NB4 (cell line): ENCODE measurements at regions not wholly inside any gene's neighbourhood (a gene's known extent, or its start where the extent isn't known, plus 50 kb on each side); places are given as distances from the start of the nearest gene placed in this dataset.

Experiments
- DNase-seq: peaks from one replicate; pipeline ENCODE4 v3.0.0; 2010; ENCODE audit warnings: low read depth
- H3K4me3 ChIP-seq: one replicate; pipeline ENCODE4 v1.5.1; 2011; ENCODE audit warnings: mild to moderate bottlenecking, low read depth, low read length, moderate library complexity
- CTCF ChIP-seq: IDR thresholded peaks from one replicate; pipeline ENCODE4 v1.5.1; 2012; ENCODE audit warnings: low read depth, low read length
- MAX ChIP-seq: IDR thresholded peaks from 2 replicates; pipeline ENCODE4 v1.6.1; 2011; ENCODE audit warnings: low read depth, low read length
- MYC ChIP-seq: IDR thresholded peaks from 2 replicates; pipeline ENCODE4 v1.6.1; 2011; ENCODE audit warnings: low read depth, low read length
- POLR2A ChIP-seq: IDR thresholded peaks from 2 replicates; pipeline ENCODE4 v1.6.1; 2011; ENCODE audit warnings: mild to moderate bottlenecking; ENCODE audit not compliant: insufficient read length; ENCODE audit errors: extremely low read depth

GRCh38 chr14:25896777-25897176, 701.1 kb downstream of the NOVA1 start:
- TF ChIP-seq CTCF (no peak), POLR2A (no peak), MYC (no peak), MAX (no peak)
- H3K4me3 ChIP-seq, result no peak overlapping the region
- no peak for DNase-seq

GRCh38 chr14:25895740-25896139, 702.1 kb downstream of the NOVA1 start:
- no peak for DNase-seq
- TF ChIP-seq CTCF, result no peak
- TF ChIP-seq MYC, result no peak
- TF ChIP-seq POLR2A, result no peak
- TF ChIP-seq MAX, result no peak

GRCh38 chr14:25887251-25887878, 710.5 kb downstream of the NOVA1 start:
- H3K4me3 ChIP-seq, result no peak overlapping the region
- TF ChIP-seq CTCF, result no peak
- TF ChIP-seq MYC, result no peak
- TF ChIP-seq POLR2A, result no peak
- TF ChIP-seq MAX, result no peak
- DNase-seq, result no peak

More at GRCh38 chr14:25895740-25896139, 702.1 kb downstream of the NOVA1 start:
- no peak overlapping the region for H3K4me3 ChIP-seq

GRCh38 chr14:25884657-25885056, 713.2 kb downstream of the NOVA1 start:
- no peak for TF ChIP-seq POLR2A
- TF ChIP-seq MYC, result no peak
- no peak for TF ChIP-seq CTCF
- no peak for TF ChIP-seq MAX
- DNase-seq, result no peak
- H3K4me3 ChIP-seq, result no peak overlapping the region

GRCh38 chr14:25882899-25883298, 714.9 kb downstream of the NOVA1 start:
- TF ChIP-seq POLR2A (no peak), CTCF (no peak), MYC (no peak), MAX (no peak)
- H3K4me3 ChIP-seq, result no peak overlapping the region
- DNase-seq, result no peak
